ENCODE measurements at regions not wholly inside any gene's neighbourhood (a gene's known extent, or its start where the extent isn't known, plus 50 kb on each side); places are given as distances from the start of the nearest gene placed in this dataset.
"Not testable (repeated sequence)": the region's sequence is repeated elsewhere in the genome, so short reads cannot be mapped to it uniquely, and the experiment has no call there.

DNA sequence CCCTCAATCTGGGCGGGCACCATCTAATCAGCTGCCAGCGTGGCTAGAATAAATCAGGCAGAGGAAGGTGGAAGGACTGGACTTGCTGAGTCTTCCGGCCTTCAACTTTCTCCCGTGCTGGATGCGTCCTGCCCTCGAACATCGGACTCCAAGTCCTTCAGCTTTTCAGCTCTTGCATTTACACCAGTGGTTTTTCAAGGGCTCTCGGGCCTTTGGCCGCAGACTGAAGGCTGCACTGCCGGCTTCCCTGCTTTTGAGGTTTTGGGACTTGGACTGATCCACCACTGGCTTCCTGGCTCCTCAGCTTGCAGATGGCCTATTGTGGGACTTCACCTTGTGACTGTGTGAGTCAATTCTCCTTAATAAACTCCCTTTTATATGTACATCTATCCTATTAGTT, 94.4 kb downstream of the OLFM1 start:
- not testable (repeated sequence) for TF ChIP-seq ARNTL (CRISPR knock-in tag; IDR thresholded peaks at IDR 0.05; ENCODE audit: borderline replicate concordance, low read depth); SNAI2 (CRISPR knock-in tag; IDR thresholded peaks at IDR 0.05)
- TF ChIP-seq, protein P1, sequence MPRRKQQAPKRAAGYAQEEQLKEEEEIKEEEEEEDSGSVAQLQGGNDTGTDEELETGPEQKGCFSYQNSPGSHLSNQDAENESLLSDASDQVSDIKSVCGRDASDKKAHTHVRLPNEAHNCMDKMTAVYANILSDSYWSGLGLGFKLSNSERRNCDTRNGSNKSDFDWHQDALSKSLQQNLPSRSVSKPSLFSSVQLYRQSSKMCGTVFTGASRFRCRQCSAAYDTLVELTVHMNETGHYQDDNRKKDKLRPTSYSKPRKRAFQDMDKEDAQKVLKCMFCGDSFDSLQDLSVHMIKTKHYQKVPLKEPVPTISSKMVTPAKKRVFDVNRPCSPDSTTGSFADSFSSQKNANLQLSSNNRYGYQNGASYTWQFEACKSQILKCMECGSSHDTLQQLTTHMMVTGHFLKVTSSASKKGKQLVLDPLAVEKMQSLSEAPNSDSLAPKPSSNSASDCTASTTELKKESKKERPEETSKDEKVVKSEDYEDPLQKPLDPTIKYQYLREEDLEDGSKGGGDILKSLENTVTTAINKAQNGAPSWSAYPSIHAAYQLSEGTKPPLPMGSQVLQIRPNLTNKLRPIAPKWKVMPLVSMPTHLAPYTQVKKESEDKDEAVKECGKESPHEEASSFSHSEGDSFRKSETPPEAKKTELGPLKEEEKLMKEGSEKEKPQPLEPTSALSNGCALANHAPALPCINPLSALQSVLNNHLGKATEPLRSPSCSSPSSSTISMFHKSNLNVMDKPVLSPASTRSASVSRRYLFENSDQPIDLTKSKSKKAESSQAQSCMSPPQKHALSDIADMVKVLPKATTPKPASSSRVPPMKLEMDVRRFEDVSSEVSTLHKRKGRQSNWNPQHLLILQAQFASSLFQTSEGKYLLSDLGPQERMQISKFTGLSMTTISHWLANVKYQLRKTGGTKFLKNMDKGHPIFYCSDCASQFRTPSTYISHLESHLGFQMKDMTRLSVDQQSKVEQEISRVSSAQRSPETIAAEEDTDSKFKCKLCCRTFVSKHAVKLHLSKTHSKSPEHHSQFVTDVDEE (CRISPR knock-in tag; IDR thresholded peaks at IDR 0.05) = not testable (repeated sequence)

Measured in SK-N-SH treated with all-trans-retinoic acid at 6 μM for 48 hours (cell line).